ENCODE measurements at regions not wholly inside any gene's neighbourhood (a gene's known extent, or its start where the extent isn't known, plus 50 kb on each side); places are given as distances from the start of the nearest gene placed in this dataset.

DNA sequence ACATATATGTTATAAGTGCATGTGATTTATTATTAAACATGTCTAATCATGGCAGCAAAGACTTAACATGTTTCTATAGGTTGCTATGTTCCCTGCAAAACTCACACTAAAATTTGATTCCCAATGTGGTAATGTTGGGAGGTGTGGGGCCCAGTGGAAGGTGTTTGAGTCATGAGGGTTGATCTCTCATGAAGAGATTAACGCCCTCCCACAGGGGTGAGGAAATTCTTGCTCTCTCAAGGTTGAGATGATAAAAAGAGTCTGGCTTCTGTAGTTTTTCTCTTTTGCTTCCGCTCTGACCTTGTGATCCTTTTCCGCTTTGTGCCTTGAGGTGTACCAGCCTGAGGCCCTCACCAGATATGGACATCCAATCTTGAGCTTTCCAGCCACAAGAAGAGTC lies 737.5 kb upstream of the SLITRK5 start:
- TF ChIP-seq, protein P1, sequence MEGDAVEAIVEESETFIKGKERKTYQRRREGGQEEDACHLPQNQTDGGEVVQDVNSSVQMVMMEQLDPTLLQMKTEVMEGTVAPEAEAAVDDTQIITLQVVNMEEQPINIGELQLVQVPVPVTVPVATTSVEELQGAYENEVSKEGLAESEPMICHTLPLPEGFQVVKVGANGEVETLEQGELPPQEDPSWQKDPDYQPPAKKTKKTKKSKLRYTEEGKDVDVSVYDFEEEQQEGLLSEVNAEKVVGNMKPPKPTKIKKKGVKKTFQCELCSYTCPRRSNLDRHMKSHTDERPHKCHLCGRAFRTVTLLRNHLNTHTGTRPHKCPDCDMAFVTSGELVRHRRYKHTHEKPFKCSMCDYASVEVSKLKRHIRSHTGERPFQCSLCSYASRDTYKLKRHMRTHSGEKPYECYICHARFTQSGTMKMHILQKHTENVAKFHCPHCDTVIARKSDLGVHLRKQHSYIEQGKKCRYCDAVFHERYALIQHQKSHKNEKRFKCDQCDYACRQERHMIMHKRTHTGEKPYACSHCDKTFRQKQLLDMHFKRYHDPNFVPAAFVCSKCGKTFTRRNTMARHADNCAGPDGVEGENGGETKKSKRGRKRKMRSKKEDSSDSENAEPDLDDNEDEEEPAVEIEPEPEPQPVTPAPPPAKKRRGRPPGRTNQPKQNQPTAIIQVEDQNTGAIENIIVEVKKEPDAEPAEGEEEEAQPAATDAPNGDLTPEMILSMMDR (IDR thresholded peaks at IDR 0.05), result no peak
- TF ChIP-seq POLR2A (IDR thresholded peaks at IDR 0.05) (no peak), EP300 (IDR thresholded peaks at IDR 0.05) (no peak)

All from ovary (tissue), 3 donors.